ENCODE measurements at regions not wholly inside any gene's neighbourhood (a gene's known extent, or its start where the extent isn't known, plus 50 kb on each side); places are given as distances from the start of the nearest gene placed in this dataset.

GRCh38 chr6:1110164-1110563 is 201.7 kb upstream of the FOXQ1 start:
- DNase-seq (ENCODE audit: low read depth), result no peak

GRCh38 chr6:1109134-1109533 is 202.8 kb upstream of the FOXQ1 start:
- no peak for DNase-seq (ENCODE audit: low read depth)
- no peak overlapping the region for H3K9ac ChIP-seq (ENCODE audit: low read length)

More at GRCh38 chr6:1110164-1110563, 201.7 kb upstream of the FOXQ1 start:
- Histone ChIP-seq H3K4me3 (ENCODE audit: low read length) (no peak overlapping the region), H3K9ac (ENCODE audit: low read length) (no peak overlapping the region), H3K27me3 (replicated peaks; ENCODE audit: control insufficient read depth, insufficient read depth, low read length) (no peaks in the 10 kb centered on the region), H3K9me3 (ENCODE audit: control insufficient read depth, low read length) (no peaks in the 10 kb centered on the region), H3K4me1 (ENCODE audit: control insufficient read depth, insufficient read depth, low read length) (peaks cover 5% of the 10 kb centered on the region), H3K36me3 (ENCODE audit: control insufficient read depth, insufficient read depth, low read length, severe bottlenecking) (no peaks in the 10 kb centered on the region)

GRCh38 chr6:1108198-1108597 is 203.7 kb upstream of the FOXQ1 start:
- peaks cover 3% of the 10 kb centered on the region for H3K27me3 ChIP-seq (replicated peaks; ENCODE audit: control insufficient read depth, insufficient read depth, low read length)
- H3K9me3 ChIP-seq (ENCODE audit: control insufficient read depth, low read length), result no peaks in the 10 kb centered on the region
- peaks cover 5% of the 10 kb centered on the region for H3K4me1 ChIP-seq (ENCODE audit: control insufficient read depth, insufficient read depth, low read length)
- H3K4me3 ChIP-seq (ENCODE audit: low read length), result no peak overlapping the region
- H3K36me3 ChIP-seq (ENCODE audit: control insufficient read depth, insufficient read depth, low read length, severe bottlenecking), result no peaks in the 10 kb centered on the region
- DNase-seq (ENCODE audit: low read depth), result no peak
- no peak overlapping the region for H3K9ac ChIP-seq (ENCODE audit: low read length)

More at GRCh38 chr6:1109134-1109533, 202.8 kb upstream of the FOXQ1 start:
- no peaks in the 10 kb centered on the region for H3K9me3 ChIP-seq (ENCODE audit: control insufficient read depth, low read length)
- no peaks in the 10 kb centered on the region for H3K36me3 ChIP-seq (ENCODE audit: control insufficient read depth, insufficient read depth, low read length, severe bottlenecking)
- H3K27me3 ChIP-seq (replicated peaks; ENCODE audit: control insufficient read depth, insufficient read depth, low read length), result no peaks in the 10 kb centered on the region
- H3K4me3 ChIP-seq (ENCODE audit: low read length), result no peak overlapping the region
- peaks cover 5% of the 10 kb centered on the region for H3K4me1 ChIP-seq (ENCODE audit: control insufficient read depth, insufficient read depth, low read length)

GRCh38 chr6:1107578-1107977 is 204.3 kb upstream of the FOXQ1 start:
- peaks cover 3% of the 10 kb centered on the region for H3K27me3 ChIP-seq (replicated peaks; ENCODE audit: control insufficient read depth, insufficient read depth, low read length)

GRCh38 chr6:1105833-1106400 is 206.0 kb upstream of the FOXQ1 start:
- Histone ChIP-seq H3K9me3 (ENCODE audit: control insufficient read depth, low read length) (no peaks in the 10 kb centered on the region), H3K9ac (ENCODE audit: low read length) (no peak overlapping the region), H3K4me3 (ENCODE audit: low read length) (no peak overlapping the region), H3K27me3 (replicated peaks; ENCODE audit: control insufficient read depth, insufficient read depth, low read length) (peaks cover 10% of the 10 kb centered on the region), H3K36me3 (ENCODE audit: control insufficient read depth, insufficient read depth, low read length, severe bottlenecking) (no peaks in the 10 kb centered on the region), H3K4me1 (ENCODE audit: control insufficient read depth, insufficient read depth, low read length) (peaks cover 5% of the 10 kb centered on the region)
- no peak for DNase-seq (ENCODE audit: low read depth)

More at GRCh38 chr6:1107578-1107977, 204.3 kb upstream of the FOXQ1 start:
- DNase-seq (ENCODE audit: low read depth), result no peak
- Histone ChIP-seq H3K9me3 (ENCODE audit: control insufficient read depth, low read length) (no peaks in the 10 kb centered on the region), H3K36me3 (ENCODE audit: control insufficient read depth, insufficient read depth, low read length, severe bottlenecking) (no peaks in the 10 kb centered on the region), H3K9ac (ENCODE audit: low read length) (no peak overlapping the region), H3K4me1 (ENCODE audit: control insufficient read depth, insufficient read depth, low read length) (peaks cover 5% of the 10 kb centered on the region), H3K4me3 (ENCODE audit: low read length) (no peak overlapping the region)

GRCh38 chr6:1104988-1105670 is 206.8 kb upstream of the FOXQ1 start:
- Histone ChIP-seq H3K9ac (ENCODE audit: low read length) (no peak overlapping the region), H3K36me3 (ENCODE audit: control insufficient read depth, insufficient read depth, low read length, severe bottlenecking) (no peaks in the 10 kb centered on the region), H3K4me3 (ENCODE audit: low read length) (no peak overlapping the region), H3K4me1 (ENCODE audit: control insufficient read depth, insufficient read depth, low read length) (peaks cover 5% of the 10 kb centered on the region), H3K27me3 (replicated peaks; ENCODE audit: control insufficient read depth, insufficient read depth, low read length) (peaks cover 10% of the 10 kb centered on the region), H3K9me3 (ENCODE audit: control insufficient read depth, low read length) (no peaks in the 10 kb centered on the region)
- DNase-seq (ENCODE audit: low read depth), result no peak

GRCh38 chr6:1103945-1104623 is 207.8 kb upstream of the FOXQ1 start:
- Histone ChIP-seq H3K4me3 (ENCODE audit: low read length) (no peak overlapping the region), H3K27me3 (replicated peaks; ENCODE audit: control insufficient read depth, insufficient read depth, low read length) (peaks cover 16% of the 10 kb centered on the region), H3K4me1 (ENCODE audit: control insufficient read depth, insufficient read depth, low read length) (peaks cover 5% of the 10 kb centered on the region), H3K36me3 (ENCODE audit: control insufficient read depth, insufficient read depth, low read length, severe bottlenecking) (no peaks in the 10 kb centered on the region), H3K9ac (ENCODE audit: low read length) (no peak overlapping the region), H3K9me3 (ENCODE audit: control insufficient read depth, low read length) (no peaks in the 10 kb centered on the region)
- DNase-seq (ENCODE audit: low read depth), result peak; percentile 50

- Histone ChIP-seq H3K9me3 (ENCODE audit: control insufficient read depth, low read length) (no peaks in the 10 kb centered on the region), H3K9ac (ENCODE audit: low read length) (no peak overlapping the region), H3K4me1 (ENCODE audit: control insufficient read depth, insufficient read depth, low read length) (peaks cover 5% of the 10 kb centered on the region), H3K4me3 (ENCODE audit: low read length) (no peak overlapping the region), H3K36me3 (ENCODE audit: control insufficient read depth, insufficient read depth, low read length, severe bottlenecking) (no peaks in the 10 kb centered on the region), H3K27me3 (replicated peaks; ENCODE audit: control insufficient read depth, insufficient read depth, low read length) (peaks cover 16% of the 10 kb centered on the region)
- DNase-seq (ENCODE audit: low read depth), result no peak
Observed at GRCh38 chr6:1103021-1103420, 208.9 kb upstream of the FOXQ1 start.

GRCh38 chr6:1100269-1100668 is 211.6 kb upstream of the FOXQ1 start:
- DNase-seq (ENCODE audit: low read depth), result no peak
- Histone ChIP-seq H3K9me3 (ENCODE audit: control insufficient read depth, low read length) (no peaks in the 10 kb centered on the region), H3K36me3 (ENCODE audit: control insufficient read depth, insufficient read depth, low read length, severe bottlenecking) (no peaks in the 10 kb centered on the region), H3K27me3 (replicated peaks; ENCODE audit: control insufficient read depth, insufficient read depth, low read length) (peaks cover 16% of the 10 kb centered on the region), H3K4me3 (ENCODE audit: low read length) (no peak overlapping the region), H3K9ac (ENCODE audit: low read length) (no peak overlapping the region), H3K4me1 (ENCODE audit: control insufficient read depth, insufficient read depth, low read length) (no peaks in the 10 kb centered on the region)

GRCh38 chr6:1099264-1099663 is 212.6 kb upstream of the FOXQ1 start:
- Histone ChIP-seq H3K36me3 (ENCODE audit: control insufficient read depth, insufficient read depth, low read length, severe bottlenecking) (no peaks in the 10 kb centered on the region), H3K9me3 (ENCODE audit: control insufficient read depth, low read length) (no peaks in the 10 kb centered on the region), H3K9ac (ENCODE audit: low read length) (no peak overlapping the region), H3K4me3 (ENCODE audit: low read length) (no peak overlapping the region), H3K27me3 (replicated peaks; ENCODE audit: control insufficient read depth, insufficient read depth, low read length) (peaks cover 16% of the 10 kb centered on the region), H3K4me1 (ENCODE audit: control insufficient read depth, insufficient read depth, low read length) (peaks cover 5% of the 10 kb centered on the region)
- DNase-seq (ENCODE audit: low read depth), result no peak

- Histone ChIP-seq H3K36me3 (ENCODE audit: control insufficient read depth, insufficient read depth, low read length, severe bottlenecking) (no peaks in the 10 kb centered on the region), H3K9ac (ENCODE audit: low read length) (no peak overlapping the region), H3K4me1 (ENCODE audit: control insufficient read depth, insufficient read depth, low read length) (peaks cover 5% of the 10 kb centered on the region), H3K27me3 (replicated peaks; ENCODE audit: control insufficient read depth, insufficient read depth, low read length) (peaks cover 15% of the 10 kb centered on the region), H3K9me3 (ENCODE audit: control insufficient read depth, low read length) (no peaks in the 10 kb centered on the region), H3K4me3 (ENCODE audit: low read length) (no peak overlapping the region)
- no peak for DNase-seq (ENCODE audit: low read depth)
Observed at GRCh38 chr6:1096967-1097765, 214.7 kb upstream of the FOXQ1 start.
